LNCAP (cell line): ENCODE measurements at regions not wholly inside any gene's neighbourhood (a gene's known extent, or its start where the extent isn't known, plus 50 kb on each side); places are given as distances from the start of the nearest gene placed in this dataset.
A peak's percentile ranks its signal among the peaks of the same experiment; 100 is the strongest.

Source experiments
- CTCF ChIP-seq: fragments of 450-650 bp; IDR thresholded peaks from 2 replicates; pipeline ENCODE4 v1.5.1; 2017; ENCODE audit warnings: mild to moderate bottlenecking

- peak; percentile 37; the same call in 1 of the 2 replicates for TF ChIP-seq CTCF
Measured at GRCh38 chr16:26963109-26963508, 103.6 kb upstream of the C16orf82 start.

GRCh38 chr16:26969589-26970231 lies 97.0 kb upstream of the C16orf82 start:
- TF ChIP-seq CTCF, result no peak

- no peak for TF ChIP-seq CTCF
Measured at GRCh38 chr16:26970292-26970691, 96.4 kb upstream of the C16orf82 start.

GRCh38 chr16:26976873-26977272 lies 89.9 kb upstream of the C16orf82 start:
- TF ChIP-seq CTCF, result no peak

GRCh38 chr16:26981266-26981938 lies 85.3 kb upstream of the C16orf82 start:
- no peak for TF ChIP-seq CTCF

- TF ChIP-seq CTCF, result no peak
Measured at GRCh38 chr16:26982422-26982821, 84.3 kb upstream of the C16orf82 start.

GRCh38 chr16:26983426-26983825 lies 83.3 kb upstream of the C16orf82 start:
- no peak for TF ChIP-seq CTCF
